GM23338 (cell line): ENCODE measurements at regions not wholly inside any gene's neighbourhood (a gene's known extent, or its start where the extent isn't known, plus 50 kb on each side); places are given as distances from the start of the nearest gene placed in this dataset.

ENCODE experiments used
- CREB1 ChIP-seq: fragments of 250-450 bp; sonication (Bioruptor Pico); IDR thresholded peaks from 2 replicates; pipeline ENCODE4 v1.5.0; 2020; ENCODE audit warnings: low read depth, mild to moderate bottlenecking, moderate library complexity
- EZH2 ChIP-seq: fragments of 200-600 bp; sonication (generic); IDR thresholded peaks from one replicate; pipeline ENCODE4 v1.8.0; 2017; ENCODE audit warnings: antibody characterized with exemption, mild to moderate bottlenecking, low read depth; ENCODE audit not compliant: unreplicated experiment
- EZH2phosphoT487 ChIP-seq: fragments of 200-600 bp; sonication (generic); IDR thresholded peaks from one replicate; pipeline ENCODE4 v1.8.1; 2018; ENCODE audit warnings: antibody characterized with exemption; ENCODE audit not compliant: unreplicated experiment
- JUNB ChIP-seq: IDR thresholded peaks from one replicate; pipeline ENCODE4 v1.6.1; 2016; ENCODE audit warnings: antibody characterized with exemption; ENCODE audit not compliant: unreplicated experiment
- NANOG ChIP-seq: IDR thresholded peaks from 2 replicates; pipeline ENCODE4 v1.6.1; 2016; ENCODE audit warnings: antibody characterized with exemption, borderline replicate concordance
- POLR2AphosphoS5 ChIP-seq: IDR thresholded peaks from 2 replicates; pipeline ENCODE4 v1.6.1; 2016; ENCODE audit warnings: antibody characterized with exemption, low read depth
- STAT1 ChIP-seq: IDR thresholded peaks from one replicate; pipeline ENCODE4 v1.6.1; 2016; ENCODE audit warnings: antibody characterized with exemption; ENCODE audit not compliant: unreplicated experiment
- ZNF331 ChIP-seq: fragments of 250-450 bp; sonication (Bioruptor Pico); IDR thresholded peaks from 2 replicates; pipeline ENCODE4 v1.5.0; 2020; ENCODE audit warnings: low read depth, mild to moderate bottlenecking, moderate library complexity
- TF ChIP-seq, protein P1 (sequence below), 2 experiments: fragments of 200-600 bp in 1 of 2; sonication (generic) in 1 of 2; conservative IDR thresholded peaks; 2 replicates each; pipeline versions ENCODE4 v1.5.1 to v1.6.1; 2016 to 2017; ENCODE audit warnings: antibody characterized with exemption in 2 of 2, low read depth in 2 of 2, mild to moderate bottlenecking in 2 of 2, moderate library complexity in 1 of 2
- TF ChIP-seq, protein P2 (sequence below): IDR thresholded peaks from one replicate; pipeline ENCODE4 v1.6.1; 2018; ENCODE audit warnings: antibody characterized with exemption; ENCODE audit not compliant: unreplicated experiment
- TF ChIP-seq, protein P3 (sequence below): IDR thresholded peaks from 2 replicates; pipeline ENCODE4 v1.6.1; 2016; ENCODE audit warnings: antibody characterized with exemption
- TF ChIP-seq, protein P4 (sequence below): fragments of 250-450 bp; sonication (Bioruptor Pico); IDR thresholded peaks from 2 replicates; pipeline ENCODE4 v1.5.0; 2020; ENCODE audit warnings: mild to moderate bottlenecking, moderate library complexity

DNA sequence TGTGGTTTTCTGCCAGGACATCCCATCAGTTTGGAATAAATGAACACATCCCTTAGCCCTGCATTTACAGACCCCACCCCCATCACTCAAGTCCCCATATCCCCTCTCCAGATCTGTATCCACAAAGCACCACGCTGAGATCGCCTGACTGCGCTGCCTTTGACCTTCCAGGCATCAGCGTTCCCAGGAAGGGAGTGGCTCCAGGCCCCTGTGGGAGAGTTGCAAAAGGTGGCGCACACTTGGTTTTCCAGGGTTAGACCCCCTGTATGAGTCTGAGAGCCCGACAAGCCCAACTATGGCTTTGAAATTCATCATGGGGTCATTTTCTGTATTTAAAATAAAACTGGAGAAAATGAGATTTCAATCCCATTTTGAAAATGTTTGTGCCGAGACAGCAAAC, 137.0 kb upstream of the ZNF236 start:
- no peak for TF ChIP-seq NANOG
- TF ChIP-seq, protein P1, sequence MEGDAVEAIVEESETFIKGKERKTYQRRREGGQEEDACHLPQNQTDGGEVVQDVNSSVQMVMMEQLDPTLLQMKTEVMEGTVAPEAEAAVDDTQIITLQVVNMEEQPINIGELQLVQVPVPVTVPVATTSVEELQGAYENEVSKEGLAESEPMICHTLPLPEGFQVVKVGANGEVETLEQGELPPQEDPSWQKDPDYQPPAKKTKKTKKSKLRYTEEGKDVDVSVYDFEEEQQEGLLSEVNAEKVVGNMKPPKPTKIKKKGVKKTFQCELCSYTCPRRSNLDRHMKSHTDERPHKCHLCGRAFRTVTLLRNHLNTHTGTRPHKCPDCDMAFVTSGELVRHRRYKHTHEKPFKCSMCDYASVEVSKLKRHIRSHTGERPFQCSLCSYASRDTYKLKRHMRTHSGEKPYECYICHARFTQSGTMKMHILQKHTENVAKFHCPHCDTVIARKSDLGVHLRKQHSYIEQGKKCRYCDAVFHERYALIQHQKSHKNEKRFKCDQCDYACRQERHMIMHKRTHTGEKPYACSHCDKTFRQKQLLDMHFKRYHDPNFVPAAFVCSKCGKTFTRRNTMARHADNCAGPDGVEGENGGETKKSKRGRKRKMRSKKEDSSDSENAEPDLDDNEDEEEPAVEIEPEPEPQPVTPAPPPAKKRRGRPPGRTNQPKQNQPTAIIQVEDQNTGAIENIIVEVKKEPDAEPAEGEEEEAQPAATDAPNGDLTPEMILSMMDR (conservative IDR thresholded peaks at IDR 0.05; ENCODE audit: low read depth in 2 of 2) = no peak
- TF ChIP-seq EZH2phosphoT487 = no peak
- TF ChIP-seq, protein P2, sequence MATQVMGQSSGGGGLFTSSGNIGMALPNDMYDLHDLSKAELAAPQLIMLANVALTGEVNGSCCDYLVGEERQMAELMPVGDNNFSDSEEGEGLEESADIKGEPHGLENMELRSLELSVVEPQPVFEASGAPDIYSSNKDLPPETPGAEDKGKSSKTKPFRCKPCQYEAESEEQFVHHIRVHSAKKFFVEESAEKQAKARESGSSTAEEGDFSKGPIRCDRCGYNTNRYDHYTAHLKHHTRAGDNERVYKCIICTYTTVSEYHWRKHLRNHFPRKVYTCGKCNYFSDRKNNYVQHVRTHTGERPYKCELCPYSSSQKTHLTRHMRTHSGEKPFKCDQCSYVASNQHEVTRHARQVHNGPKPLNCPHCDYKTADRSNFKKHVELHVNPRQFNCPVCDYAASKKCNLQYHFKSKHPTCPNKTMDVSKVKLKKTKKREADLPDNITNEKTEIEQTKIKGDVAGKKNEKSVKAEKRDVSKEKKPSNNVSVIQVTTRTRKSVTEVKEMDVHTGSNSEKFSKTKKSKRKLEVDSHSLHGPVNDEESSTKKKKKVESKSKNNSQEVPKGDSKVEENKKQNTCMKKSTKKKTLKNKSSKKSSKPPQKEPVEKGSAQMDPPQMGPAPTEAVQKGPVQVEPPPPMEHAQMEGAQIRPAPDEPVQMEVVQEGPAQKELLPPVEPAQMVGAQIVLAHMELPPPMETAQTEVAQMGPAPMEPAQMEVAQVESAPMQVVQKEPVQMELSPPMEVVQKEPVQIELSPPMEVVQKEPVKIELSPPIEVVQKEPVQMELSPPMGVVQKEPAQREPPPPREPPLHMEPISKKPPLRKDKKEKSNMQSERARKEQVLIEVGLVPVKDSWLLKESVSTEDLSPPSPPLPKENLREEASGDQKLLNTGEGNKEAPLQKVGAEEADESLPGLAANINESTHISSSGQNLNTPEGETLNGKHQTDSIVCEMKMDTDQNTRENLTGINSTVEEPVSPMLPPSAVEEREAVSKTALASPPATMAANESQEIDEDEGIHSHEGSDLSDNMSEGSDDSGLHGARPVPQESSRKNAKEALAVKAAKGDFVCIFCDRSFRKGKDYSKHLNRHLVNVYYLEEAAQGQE = no peak
- TF ChIP-seq, protein P3, sequence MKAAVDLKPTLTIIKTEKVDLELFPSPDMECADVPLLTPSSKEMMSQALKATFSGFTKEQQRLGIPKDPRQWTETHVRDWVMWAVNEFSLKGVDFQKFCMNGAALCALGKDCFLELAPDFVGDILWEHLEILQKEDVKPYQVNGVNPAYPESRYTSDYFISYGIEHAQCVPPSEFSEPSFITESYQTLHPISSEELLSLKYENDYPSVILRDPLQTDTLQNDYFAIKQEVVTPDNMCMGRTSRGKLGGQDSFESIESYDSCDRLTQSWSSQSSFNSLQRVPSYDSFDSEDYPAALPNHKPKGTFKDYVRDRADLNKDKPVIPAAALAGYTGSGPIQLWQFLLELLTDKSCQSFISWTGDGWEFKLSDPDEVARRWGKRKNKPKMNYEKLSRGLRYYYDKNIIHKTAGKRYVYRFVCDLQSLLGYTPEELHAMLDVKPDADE = no peak
- no peak for TF ChIP-seq POLR2AphosphoS5
- TF ChIP-seq, protein P4, sequence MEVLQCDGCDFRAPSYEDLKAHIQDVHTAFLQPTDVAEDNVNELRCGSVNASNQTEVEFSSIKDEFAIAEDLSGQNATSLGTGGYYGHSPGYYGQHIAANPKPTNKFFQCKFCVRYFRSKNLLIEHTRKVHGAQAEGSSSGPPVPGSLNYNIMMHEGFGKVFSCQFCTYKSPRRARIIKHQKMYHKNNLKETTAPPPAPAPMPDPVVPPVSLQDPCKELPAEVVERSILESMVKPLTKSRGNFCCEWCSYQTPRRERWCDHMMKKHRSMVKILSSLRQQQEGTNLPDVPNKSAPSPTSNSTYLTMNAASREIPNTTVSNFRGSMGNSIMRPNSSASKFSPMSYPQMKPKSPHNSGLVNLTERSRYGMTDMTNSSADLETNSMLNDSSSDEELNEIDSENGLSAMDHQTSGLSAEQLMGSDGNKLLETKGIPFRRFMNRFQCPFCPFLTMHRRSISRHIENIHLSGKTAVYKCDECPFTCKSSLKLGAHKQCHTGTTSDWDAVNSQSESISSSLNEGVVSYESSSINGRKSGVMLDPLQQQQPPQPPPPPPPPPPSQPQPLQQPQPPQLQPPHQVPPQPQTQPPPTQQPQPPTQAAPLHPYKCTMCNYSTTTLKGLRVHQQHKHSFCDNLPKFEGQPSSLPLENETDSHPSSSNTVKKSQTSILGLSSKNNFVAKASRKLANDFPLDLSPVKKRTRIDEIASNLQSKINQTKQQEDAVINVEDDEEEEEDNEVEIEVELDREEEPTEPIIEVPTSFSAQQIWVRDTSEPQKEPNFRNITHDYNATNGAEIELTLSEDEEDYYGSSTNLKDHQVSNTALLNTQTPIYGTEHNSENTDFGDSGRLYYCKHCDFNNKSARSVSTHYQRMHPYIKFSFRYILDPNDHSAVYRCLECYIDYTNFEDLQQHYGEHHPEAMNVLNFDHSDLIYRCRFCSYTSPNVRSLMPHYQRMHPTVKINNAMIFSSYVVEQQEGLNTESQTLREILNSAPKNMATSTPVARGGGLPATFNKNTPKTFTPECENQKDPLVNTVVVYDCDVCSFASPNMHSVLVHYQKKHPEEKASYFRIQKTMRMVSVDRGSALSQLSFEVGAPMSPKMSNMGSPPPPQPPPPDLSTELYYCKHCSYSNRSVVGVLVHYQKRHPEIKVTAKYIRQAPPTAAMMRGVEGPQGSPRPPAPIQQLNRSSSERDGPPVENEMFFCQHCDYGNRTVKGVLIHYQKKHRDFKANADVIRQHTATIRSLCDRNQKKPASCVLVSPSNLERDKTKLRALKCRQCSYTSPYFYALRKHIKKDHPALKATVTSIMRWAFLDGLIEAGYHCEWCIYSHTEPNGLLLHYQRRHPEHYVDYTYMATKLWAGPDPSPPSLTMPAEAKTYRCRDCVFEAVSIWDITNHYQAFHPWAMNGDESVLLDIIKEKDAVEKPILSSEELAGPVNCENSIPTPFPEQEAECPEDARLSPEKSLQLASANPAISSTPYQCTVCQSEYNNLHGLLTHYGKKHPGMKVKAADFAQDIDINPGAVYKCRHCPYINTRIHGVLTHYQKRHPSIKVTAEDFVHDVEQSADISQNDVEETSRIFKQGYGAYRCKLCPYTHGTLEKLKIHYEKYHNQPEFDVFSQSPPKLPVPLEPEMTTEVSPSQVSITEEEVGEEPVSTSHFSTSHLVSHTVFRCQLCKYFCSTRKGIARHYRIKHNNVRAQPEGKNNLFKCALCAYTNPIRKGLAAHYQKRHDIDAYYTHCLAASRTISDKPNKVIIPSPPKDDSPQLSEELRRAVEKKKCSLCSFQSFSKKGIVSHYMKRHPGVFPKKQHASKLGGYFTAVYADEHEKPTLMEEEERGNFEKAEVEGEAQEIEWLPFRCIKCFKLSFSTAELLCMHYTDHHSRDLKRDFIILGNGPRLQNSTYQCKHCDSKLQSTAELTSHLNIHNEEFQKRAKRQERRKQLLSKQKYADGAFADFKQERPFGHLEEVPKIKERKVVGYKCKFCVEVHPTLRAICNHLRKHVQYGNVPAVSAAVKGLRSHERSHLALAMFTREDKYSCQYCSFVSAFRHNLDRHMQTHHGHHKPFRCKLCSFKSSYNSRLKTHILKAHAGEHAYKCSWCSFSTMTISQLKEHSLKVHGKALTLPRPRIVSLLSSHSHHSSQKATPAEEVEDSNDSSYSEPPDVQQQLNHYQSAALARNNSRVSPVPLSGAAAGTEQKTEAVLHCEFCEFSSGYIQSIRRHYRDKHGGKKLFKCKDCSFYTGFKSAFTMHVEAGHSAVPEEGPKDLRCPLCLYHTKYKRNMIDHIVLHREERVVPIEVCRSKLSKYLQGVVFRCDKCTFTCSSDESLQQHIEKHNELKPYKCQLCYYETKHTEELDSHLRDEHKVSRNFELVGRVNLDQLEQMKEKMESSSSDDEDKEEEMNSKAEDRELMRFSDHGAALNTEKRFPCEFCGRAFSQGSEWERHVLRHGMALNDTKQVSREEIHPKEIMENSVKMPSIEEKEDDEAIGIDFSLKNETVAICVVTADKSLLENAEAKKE (CRISPR knock-in tag) = no peak
- TF ChIP-seq ZNF331 (CRISPR knock-in tag) = no peak
- no peak for TF ChIP-seq JUNB
- TF ChIP-seq EZH2 = no peak
- no peak for TF ChIP-seq CREB1 (CRISPR knock-in tag)
- TF ChIP-seq STAT1 = no peak
